Prostate gland (tissue), 1 donor: ENCODE measurements at regions not wholly inside any gene's neighbourhood (a gene's known extent, or its start where the extent isn't known, plus 50 kb on each side); places are given as distances from the start of the nearest gene placed in this dataset.

ENCODE experiments used
- POLR2A ChIP-seq: fragments of 450-650 bp; IDR thresholded peaks from one replicate; pipeline ENCODE4 v1.6.1; 2016; ENCODE audit warnings: antibody characterized with exemption, mild to moderate bottlenecking
- POLR2AphosphoS5 ChIP-seq: sonication (generic); formaldehyde crosslinking; IDR thresholded peaks from one replicate; pipeline ENCODE4 v1.6.1; 2017; ENCODE audit warnings: antibody characterized with exemption

DNA sequence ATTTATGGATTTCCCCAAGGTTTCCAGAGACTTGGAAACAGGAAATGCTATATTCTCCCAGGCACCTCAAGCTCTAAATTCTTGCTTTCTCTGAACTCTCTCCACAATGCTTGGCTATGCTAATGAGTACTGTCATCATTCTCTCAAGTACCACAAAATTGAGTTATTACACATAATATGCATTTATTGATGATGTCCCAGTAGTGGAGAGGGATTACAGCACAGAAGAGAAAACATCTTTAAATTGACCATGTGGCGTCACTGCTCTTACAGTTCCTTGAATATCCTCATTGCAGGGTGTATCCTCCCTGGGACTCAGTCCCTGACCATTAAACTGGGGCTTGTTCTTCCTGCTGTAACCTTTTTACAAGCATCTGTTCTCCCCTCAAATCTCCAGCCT lies 681.1 kb upstream of the FANCL start:
- TF ChIP-seq POLR2A: no peak
- no peak for TF ChIP-seq POLR2AphosphoS5
